BE2C (cell line): ENCODE measurements at regions not wholly inside any gene's neighbourhood (a gene's known extent, or its start where the extent isn't known, plus 50 kb on each side); places are given as distances from the start of the nearest gene placed in this dataset.

ENCODE experiments used
- DNase-seq: peaks from one replicate; pipeline ENCODE4 v3.0.0-alpha.2; 2020
- H3K27me3 ChIP-seq: fragments of 250-450 bp; sonication (Bioruptor Pico); 2 replicates; pipeline ENCODE4 v1.5.1; 2020; ENCODE audit warnings: mild to moderate bottlenecking
- H3K36me3 ChIP-seq: fragments of 250-450 bp; sonication (Bioruptor Pico); 2 replicates; pipeline ENCODE4 v1.5.1; 2020; ENCODE audit warnings: mild to moderate bottlenecking
- H3K4me1 ChIP-seq: fragments of 250-450 bp; sonication (Bioruptor Pico); 2 replicates; pipeline ENCODE4 v1.5.1; 2020
- H3K4me3 ChIP-seq: 2 replicates; pipeline ENCODE4 v1.5.1; 2011; ENCODE audit warnings: low read depth, low read length
- H3K9me3 ChIP-seq: fragments of 250-450 bp; sonication (Bioruptor Pico); 2 replicates; pipeline ENCODE4 v1.5.1; 2020
- TF ChIP-seq, protein P1 (sequence below): IDR thresholded peaks from 2 replicates; pipeline ENCODE4 v1.5.1; 2012; ENCODE audit warnings: mild to moderate bottlenecking, low read depth, low read length

DNA sequence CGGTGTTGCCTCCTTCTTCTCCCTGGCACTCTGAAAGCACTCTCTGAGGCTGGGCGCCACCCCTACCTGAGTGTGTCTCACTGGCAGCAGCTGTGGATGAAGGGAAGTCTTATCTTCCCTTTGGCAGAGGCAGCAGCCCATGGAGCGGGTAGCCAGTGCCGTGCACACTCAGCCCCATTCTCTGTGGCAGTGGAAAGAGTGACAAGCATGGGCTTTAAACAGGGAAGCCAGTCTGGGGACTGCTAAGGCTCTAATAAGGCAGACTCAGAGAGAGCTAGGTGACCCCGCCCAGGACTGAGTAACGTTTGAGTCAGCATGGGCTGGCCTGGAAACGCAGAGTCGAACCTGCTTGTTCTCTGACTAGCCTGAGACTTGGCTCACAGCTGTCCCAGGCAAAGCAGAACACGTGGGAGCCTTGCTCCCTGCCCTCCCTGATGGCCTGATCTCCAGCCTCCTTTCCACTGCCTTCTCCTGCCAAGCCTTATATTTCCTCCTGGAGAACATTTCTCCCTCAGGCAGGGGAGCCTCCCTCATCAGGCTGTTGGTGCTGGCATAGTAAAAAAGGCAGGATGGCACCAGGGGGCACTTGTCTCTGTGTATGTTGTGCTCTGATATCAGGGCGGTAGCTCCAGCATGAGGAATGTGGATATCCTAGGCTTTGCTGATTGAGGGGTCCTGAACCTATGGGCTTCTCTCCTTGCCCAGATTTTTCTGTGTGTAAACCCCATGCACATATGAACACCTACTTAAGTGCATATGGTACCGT is 93.9 kb upstream of the LGALSL start:
- Histone ChIP-seq H3K4me3 (no peak overlapping the region), H3K9me3 (no peaks in the 10 kb centered on the region), H3K27me3 (no peaks in the 10 kb centered on the region), H3K36me3 (no peaks in the 10 kb centered on the region), H3K4me1 (no peaks in the 10 kb centered on the region)
- TF ChIP-seq, protein P1, sequence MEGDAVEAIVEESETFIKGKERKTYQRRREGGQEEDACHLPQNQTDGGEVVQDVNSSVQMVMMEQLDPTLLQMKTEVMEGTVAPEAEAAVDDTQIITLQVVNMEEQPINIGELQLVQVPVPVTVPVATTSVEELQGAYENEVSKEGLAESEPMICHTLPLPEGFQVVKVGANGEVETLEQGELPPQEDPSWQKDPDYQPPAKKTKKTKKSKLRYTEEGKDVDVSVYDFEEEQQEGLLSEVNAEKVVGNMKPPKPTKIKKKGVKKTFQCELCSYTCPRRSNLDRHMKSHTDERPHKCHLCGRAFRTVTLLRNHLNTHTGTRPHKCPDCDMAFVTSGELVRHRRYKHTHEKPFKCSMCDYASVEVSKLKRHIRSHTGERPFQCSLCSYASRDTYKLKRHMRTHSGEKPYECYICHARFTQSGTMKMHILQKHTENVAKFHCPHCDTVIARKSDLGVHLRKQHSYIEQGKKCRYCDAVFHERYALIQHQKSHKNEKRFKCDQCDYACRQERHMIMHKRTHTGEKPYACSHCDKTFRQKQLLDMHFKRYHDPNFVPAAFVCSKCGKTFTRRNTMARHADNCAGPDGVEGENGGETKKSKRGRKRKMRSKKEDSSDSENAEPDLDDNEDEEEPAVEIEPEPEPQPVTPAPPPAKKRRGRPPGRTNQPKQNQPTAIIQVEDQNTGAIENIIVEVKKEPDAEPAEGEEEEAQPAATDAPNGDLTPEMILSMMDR, result no peak
- DNase-seq, result peak; percentile 23

DNA sequence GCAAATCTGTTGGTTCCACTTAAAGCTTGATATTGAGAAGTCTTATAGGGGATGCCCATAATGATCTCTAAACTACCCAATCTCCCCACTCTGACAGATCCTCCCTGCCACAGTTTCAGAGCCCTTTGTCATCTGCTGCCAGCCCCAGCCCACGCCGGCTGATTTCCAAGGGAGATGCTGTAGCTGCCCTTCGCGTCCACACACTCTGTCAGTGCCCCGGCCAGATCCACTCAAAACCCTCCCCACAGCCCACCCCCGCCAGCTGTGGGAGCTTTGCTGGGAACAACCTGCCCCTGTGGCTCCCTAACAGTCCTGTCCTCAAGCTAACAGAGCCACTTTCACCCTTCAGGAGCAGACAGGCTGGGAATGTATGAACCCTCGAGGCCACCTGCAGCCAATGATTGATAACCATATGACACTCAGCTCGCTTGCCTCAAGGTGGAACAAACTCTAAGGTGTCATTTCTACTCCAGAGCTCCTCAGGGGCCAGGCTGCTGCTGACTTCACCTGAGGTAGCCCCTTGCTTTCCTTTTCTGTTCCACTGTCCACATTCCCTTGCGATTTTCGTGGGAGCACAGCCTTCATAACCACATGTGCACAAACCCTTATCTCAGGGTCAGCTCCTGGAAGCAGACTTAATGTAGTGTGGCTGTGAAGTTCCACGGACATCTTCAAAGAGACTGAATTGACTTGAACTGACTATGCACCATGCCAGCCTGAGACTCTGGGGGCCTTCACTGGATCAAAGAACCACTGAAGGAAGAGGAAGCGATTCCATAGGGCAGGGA is 92.6 kb upstream of the LGALSL start:
- Histone ChIP-seq H3K27me3 (no peaks in the 10 kb centered on the region), H3K9me3 (no peaks in the 10 kb centered on the region), H3K36me3 (no peaks in the 10 kb centered on the region), H3K4me1 (no peaks in the 10 kb centered on the region), H3K4me3 (no peak overlapping the region)
- no peak for DNase-seq
- TF ChIP-seq, protein P1, result no peak

DNA sequence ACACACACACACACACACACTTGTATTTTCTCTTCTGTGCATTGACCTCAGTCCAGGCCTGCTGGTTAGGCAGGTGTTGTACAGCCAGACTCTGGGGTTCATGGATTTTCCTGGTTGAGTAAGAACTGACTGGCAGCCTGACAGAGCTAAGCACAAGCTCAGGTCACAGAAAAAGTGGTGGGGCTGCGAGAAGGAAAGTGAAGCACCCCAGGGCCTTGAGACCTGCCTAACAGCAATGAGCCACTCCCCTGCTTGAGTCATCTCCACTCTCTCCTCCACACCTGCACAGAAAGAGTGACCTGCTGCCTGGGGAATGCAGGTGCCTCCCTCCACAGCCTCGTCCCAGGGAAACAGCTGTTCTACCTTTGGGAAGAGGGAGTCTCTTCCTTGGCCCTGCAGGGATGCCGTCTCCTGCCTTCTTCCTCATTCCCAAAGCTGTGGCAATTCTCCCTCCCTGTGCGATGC is 91.4 kb upstream of the LGALSL start:
- H3K36me3 ChIP-seq, result no peaks in the 10 kb centered on the region
- H3K4me3 ChIP-seq, result no peak overlapping the region
- H3K4me1 ChIP-seq, result no peaks in the 10 kb centered on the region
- no peak for DNase-seq
- TF ChIP-seq, protein P1, result no peak
- H3K9me3 ChIP-seq, result no peaks in the 10 kb centered on the region
- H3K27me3 ChIP-seq, result no peaks in the 10 kb centered on the region

DNA sequence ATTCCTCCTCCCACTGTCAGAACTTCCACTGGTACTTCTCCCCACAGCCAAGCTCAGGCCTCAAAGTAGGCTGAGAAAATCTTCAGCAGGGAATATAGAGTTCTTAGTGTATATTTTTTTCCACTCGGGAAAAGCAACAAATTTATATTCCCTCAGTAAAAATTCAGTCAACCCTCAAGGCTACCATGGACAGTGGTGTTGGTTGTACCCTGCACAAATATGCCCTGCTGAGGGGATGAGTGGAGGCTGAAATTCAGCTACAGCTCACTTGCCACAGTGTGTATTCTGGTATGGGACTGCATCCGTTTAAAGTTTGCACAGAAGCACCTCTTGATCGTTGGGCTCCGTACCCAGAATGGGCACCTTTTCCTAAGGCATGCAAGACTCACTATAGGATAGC is 90.8 kb upstream of the LGALSL start:
- no peaks in the 10 kb centered on the region for H3K36me3 ChIP-seq
- H3K27me3 ChIP-seq, result no peaks in the 10 kb centered on the region
- no peak for DNase-seq
- no peak overlapping the region for H3K4me3 ChIP-seq
- H3K9me3 ChIP-seq, result no peaks in the 10 kb centered on the region
- H3K4me1 ChIP-seq, result no peaks in the 10 kb centered on the region
- TF ChIP-seq, protein P1, result no peak

DNA sequence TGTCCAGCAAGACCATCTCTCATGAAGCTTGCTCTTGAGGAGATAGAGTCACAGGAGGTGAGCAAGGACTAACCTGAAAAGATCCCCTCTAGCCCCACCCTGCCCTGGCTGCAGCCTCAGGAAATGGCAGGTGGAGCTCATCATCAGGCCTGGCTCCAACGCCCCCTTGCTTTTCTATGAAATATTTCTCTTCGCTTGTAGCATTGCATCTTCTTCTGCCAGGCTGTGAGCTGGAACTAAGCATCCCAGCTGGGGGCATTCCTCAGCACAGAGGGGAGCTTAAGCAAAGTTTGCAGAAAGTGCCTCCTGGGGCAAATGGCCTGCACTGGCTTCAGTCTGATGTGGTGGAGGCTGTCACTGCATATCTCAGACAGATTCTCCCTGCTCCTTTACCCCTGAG is 90.1 kb upstream of the LGALSL start:
- H3K27me3 ChIP-seq, result no peaks in the 10 kb centered on the region
- TF ChIP-seq, protein P1, result no peak
- DNase-seq, result no peak
- no peaks in the 10 kb centered on the region for H3K36me3 ChIP-seq
- H3K9me3 ChIP-seq, result no peaks in the 10 kb centered on the region
- no peak overlapping the region for H3K4me3 ChIP-seq
- no peaks in the 10 kb centered on the region for H3K4me1 ChIP-seq
